ENCODE measurements at regions not wholly inside any gene's neighbourhood (a gene's known extent, or its start where the extent isn't known, plus 50 kb on each side); places are given as distances from the start of the nearest gene placed in this dataset.

DNA sequence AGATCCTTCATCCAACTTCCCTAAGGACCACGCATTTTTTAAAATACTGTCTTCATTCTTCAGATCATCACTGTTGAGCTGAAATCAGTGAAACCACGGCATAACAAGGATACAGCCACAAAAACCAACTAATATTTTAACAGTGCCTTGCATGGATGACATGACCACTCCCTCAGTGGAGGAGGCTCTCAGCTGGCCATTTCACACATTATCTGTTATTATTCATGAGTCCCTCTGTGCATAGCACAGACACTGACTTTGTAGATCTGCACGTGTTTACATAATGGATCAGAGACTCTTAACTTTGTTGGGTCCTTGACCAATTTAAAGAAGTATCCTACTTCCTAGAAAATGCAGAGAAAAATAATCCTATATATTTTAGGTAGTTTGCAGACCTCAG, 104.8 kb upstream of the NUDT7 start:
- TF ChIP-seq CTCF (IDR thresholded peaks at IDR 0.05) (no peak), POLR2A (IDR thresholded peaks at IDR 0.05) (no peak), EP300 (IDR thresholded peaks at IDR 0.05) (no peak)
